Activated CD8-positive, alpha-beta T cell treated with anti-CD3 and anti-CD28 coated beads for 36 hours (primary cell): ENCODE measurements at regions not wholly inside any gene's neighbourhood (a gene's known extent, or its start where the extent isn't known, plus 50 kb on each side); places are given as distances from the start of the nearest gene placed in this dataset.
A peak's percentile ranks its signal among the peaks of the same experiment; 100 is the strongest.

Experiments used
- ATAC-seq: fragments of 200-7000 bp; cut with Tn5 transposase; one replicate; pipeline ENCODE4 v1.10.0; 2021; ENCODE audit warnings: mild to moderate bottlenecking, moderate library complexity
- CTCF ChIA-PET: fragments of 350-600 bp; sonication (Branson Sonifier 250); formaldehyde crosslinking; loops from one replicate; lab custom pipeline; 2021; ENCODE audit warnings: antibody characterized with exemption; lab: Charles Lee
- POLR2A ChIA-PET: fragments of 350-600 bp; sonication (Branson Sonifier 250); formaldehyde crosslinking; loops from one replicate; lab custom pipeline; 2021; ENCODE audit warnings: antibody characterized with exemption; lab: Charles Lee
- DNase-seq: peaks from one replicate; pipeline ENCODE4 v3.0.0-alpha.2; 2020
- H3K27ac Mint-ChIP-seq: one replicate; pipeline ENCODE4 v1.8.0; 2021; ENCODE audit warnings: mild to moderate bottlenecking, mixed read lengths
- H3K27me3 Mint-ChIP-seq: one replicate; pipeline ENCODE4 v1.8.0; 2021; ENCODE audit warnings: mixed read lengths
- H3K36me3 Mint-ChIP-seq: one replicate; pipeline ENCODE4 v1.8.0; 2021; ENCODE audit warnings: low read depth, mixed read lengths
- H3K4me1 Mint-ChIP-seq: one replicate; pipeline ENCODE4 v1.8.0; 2021; ENCODE audit warnings: low read depth, mixed read lengths
- H3K4me3 Mint-ChIP-seq: one replicate; pipeline ENCODE4 v1.8.0; 2021; ENCODE audit warnings: mild to moderate bottlenecking, moderate library complexity, mixed read lengths
- H3K9me3 Mint-ChIP-seq: one replicate; pipeline ENCODE4 v1.8.0; 2021; ENCODE audit warnings: mixed read lengths
- CTCF ChIP-seq: fragments of 200-600 bp; IDR thresholded peaks from one replicate; pipeline ENCODE4 v1.8.0; 2022; ENCODE audit warnings: antibody characterized with exemption, mild to moderate bottlenecking
- intact Hi-C: fragments of 100-400 bp; cut with micrococcal nuclease; formaldehyde crosslinking; loops from one replicate; pipeline ENCODE4 v1.10.0; 2022

DNA sequence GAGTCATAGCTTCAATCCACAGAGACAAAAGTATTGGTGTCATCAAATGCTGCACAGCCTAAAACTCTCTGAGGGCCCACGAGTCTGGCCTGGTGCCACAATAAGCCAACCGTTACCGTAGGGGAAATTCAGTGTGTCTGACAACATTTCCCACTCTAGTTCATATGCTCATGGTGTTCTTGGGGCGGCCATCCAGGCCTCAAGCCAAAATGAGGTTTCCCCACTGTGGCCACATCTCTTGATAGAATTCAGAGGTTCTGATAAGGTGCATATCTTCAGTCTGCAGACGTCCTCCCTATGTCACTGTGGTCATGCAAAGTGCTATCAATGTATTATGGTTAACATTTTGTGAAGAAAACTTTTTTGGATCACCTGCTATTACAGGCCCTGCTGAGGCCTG lies 627.7 kb downstream of the QKI start:
- no peak for TF ChIP-seq CTCF
- ChIA-PET CTCF (no interaction called here), POLR2A (no interaction called here)
- H3K9me3 Mint-ChIP-seq: peaks cover 2% of the 10 kb centered on the region
- H3K27me3 Mint-ChIP-seq: peaks cover 1% of the 10 kb centered on the region
- intact Hi-C loops: no loop called here
- no peak for ATAC-seq
- H3K36me3 Mint-ChIP-seq: no peaks in the 10 kb centered on the region
- no peaks in the 10 kb centered on the region for H3K4me1 Mint-ChIP-seq
- no peak overlapping the region for H3K4me3 Mint-ChIP-seq
- no peak overlapping the region for H3K27ac Mint-ChIP-seq
- DNase-seq: no peak

DNA sequence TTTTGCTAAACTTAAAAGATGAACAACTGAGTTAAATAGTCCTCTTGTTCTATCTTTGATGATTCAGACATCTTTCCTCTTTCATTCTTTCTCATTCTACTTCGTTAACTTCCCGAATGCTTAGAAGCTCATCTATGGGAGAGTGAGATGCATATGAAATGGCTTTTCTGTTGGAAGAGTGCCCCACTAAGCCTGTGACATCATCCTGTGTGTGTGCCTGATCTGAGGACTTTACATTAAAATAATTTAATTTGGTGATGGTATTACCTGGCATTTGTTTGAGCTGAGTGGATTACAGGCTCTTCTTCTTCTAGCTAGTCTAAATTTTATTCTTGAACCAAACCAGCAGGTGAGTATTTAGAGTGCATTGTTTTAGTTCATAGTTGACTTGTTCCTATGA lies 626.5 kb downstream of the QKI start:
- no peaks in the 10 kb centered on the region for H3K4me1 Mint-ChIP-seq
- H3K27me3 Mint-ChIP-seq: peaks cover 1% of the 10 kb centered on the region
- no peak overlapping the region for H3K4me3 Mint-ChIP-seq
- ATAC-seq (no peak), DNase-seq (no peak)
- ChIA-PET CTCF (no interaction called here), POLR2A (no interaction called here)
- intact Hi-C loops: no loop called here
- TF ChIP-seq CTCF: no peak
- H3K9me3 Mint-ChIP-seq: peaks cover 2% of the 10 kb centered on the region
- H3K36me3 Mint-ChIP-seq: no peaks in the 10 kb centered on the region
- no peak overlapping the region for H3K27ac Mint-ChIP-seq

DNA sequence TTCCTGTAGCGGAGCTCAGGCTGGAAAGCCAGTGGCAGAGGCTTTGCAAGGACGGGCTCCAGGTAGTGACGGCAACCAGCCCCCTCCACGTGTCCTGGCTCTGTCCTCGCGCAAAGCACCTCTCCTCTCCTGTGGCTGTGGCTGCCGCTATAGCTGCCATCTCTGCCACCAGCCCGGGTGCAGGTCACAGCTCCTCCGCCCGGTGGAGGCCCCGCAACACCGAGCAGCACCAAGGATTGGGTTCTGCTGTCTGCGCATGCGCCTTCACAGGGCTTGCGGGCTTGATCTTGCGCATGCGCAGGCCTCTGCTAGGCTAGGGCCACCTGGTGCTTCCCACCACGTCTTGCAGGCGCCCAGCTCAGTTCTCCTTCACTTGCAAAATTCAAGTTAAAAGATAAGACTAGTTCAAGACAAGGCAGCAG lies 625.4 kb downstream of the QKI start:
- Mint-ChIP-seq H3K27me3 (peaks cover 1% of the 10 kb centered on the region), H3K36me3 (no peaks in the 10 kb centered on the region), H3K4me3 (no peak overlapping the region), H3K27ac (no peak overlapping the region), H3K9me3 (peaks cover 2% of the 10 kb centered on the region), H3K4me1 (no peaks in the 10 kb centered on the region)
- intact Hi-C loops: no loop called here
- no peak for TF ChIP-seq CTCF
- ChIA-PET POLR2A (no interaction called here), CTCF (interaction anchor here (0.6 kb wide), 1 partner anchor 243 kb away, joined by 3 read pairs; no protein-coding TSS in a partner anchor)
- ATAC-seq (peak; percentile 64), DNase-seq (peak; percentile 53)

DNA sequence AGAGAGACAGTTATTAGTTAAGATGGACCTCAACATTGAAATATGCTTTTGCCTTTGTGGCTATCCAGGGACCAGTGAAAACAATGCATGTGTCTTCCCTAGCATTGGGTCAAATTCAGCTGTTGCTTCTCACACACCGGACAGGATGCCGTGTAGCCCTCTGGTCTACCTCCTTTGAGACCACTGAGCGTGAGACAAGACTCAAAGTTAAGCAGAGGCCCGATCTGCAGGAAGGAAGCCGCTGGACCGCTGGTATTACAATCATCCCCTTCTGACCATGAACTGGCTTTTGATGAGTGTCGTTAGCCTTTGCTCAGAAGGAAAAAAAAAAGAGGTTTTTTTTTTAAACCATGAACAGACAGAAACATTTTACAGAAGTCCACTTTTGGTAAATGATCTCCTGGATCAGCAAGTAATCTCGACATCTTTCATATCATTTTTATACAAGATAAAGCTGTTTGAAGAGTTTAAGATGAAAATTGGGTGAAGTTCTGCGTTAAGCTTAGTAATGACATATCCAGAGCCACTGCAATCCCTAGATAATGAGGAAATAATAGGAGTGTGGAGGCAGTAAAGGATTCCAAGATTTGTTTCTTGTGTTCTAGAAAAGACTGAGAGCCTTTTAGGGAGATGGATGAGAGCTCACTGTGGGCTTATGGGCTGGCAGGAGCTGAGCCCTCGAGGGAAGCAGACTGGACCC lies 622.8 kb downstream of the QKI start:
- H3K27ac Mint-ChIP-seq: no peak overlapping the region
- H3K36me3 Mint-ChIP-seq: no peaks in the 10 kb centered on the region
- H3K4me3 Mint-ChIP-seq: no peak overlapping the region
- H3K9me3 Mint-ChIP-seq: no peaks in the 10 kb centered on the region
- intact Hi-C loops: no loop called here
- ATAC-seq (no peak), DNase-seq (no peak)
- H3K27me3 Mint-ChIP-seq: no peaks in the 10 kb centered on the region
- CTCF ChIA-PET: no interaction called here
- no peaks in the 10 kb centered on the region for H3K4me1 Mint-ChIP-seq
- POLR2A ChIA-PET: interaction anchor here (0.5 kb wide), 1 partner anchor 124 kb away, joined by 3 read pairs; no protein-coding TSS in a partner anchor
- TF ChIP-seq CTCF: no peak

DNA sequence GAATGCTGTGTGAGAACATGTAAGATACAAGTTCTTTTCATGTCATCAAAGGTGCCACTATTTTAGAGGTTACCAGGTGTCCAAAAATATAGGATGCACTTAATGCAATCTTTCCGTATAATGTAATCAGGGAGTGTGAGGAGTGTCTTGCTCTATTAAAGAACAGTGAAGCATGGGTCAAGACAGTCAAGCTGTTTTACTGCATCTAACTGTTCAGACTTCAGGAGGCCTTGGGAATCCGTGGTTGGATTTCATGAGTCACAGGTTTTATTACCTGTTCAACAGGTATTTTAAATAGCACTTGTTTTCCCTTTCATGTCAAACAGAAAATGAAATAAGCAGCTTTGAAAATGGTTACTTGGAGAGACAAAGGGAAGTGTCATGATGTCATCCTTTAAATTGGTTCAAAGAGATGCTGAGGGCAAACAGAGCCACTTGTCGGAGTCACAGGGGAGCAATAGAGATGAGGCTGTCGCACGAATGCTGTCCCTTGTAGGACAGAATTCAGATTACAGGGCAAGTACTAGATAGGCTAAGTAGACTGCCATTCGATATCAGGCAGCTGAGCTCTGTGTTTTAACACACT lies 621.5 kb downstream of the QKI start:
- H3K27ac Mint-ChIP-seq: no peak overlapping the region
- H3K4me3 Mint-ChIP-seq: no peak overlapping the region
- intact Hi-C loops: no loop called here
- TF ChIP-seq CTCF: no peak
- H3K36me3 Mint-ChIP-seq: no peaks in the 10 kb centered on the region
- no peaks in the 10 kb centered on the region for H3K4me1 Mint-ChIP-seq
- DNase-seq (no peak), ATAC-seq (no peak)
- ChIA-PET POLR2A (no interaction called here), CTCF (no interaction called here)
- no peaks in the 10 kb centered on the region for H3K9me3 Mint-ChIP-seq
- H3K27me3 Mint-ChIP-seq: no peaks in the 10 kb centered on the region
